GM23338 (cell line): ENCODE measurements at regions not wholly inside any gene's neighbourhood (a gene's known extent, or its start where the extent isn't known, plus 50 kb on each side); places are given as distances from the start of the nearest gene placed in this dataset.

Experiments used
- CTCF ChIP-seq, 2 experiments: fragments of 200-600 bp in 1 of 2; sonication (generic) in 1 of 2; conservative IDR thresholded peaks; 2 replicates each; pipeline versions ENCODE4 v1.5.1 to v1.6.1; 2016 to 2017; ENCODE audit warnings: antibody characterized with exemption in 2 of 2, low read depth in 2 of 2, mild to moderate bottlenecking in 2 of 2, moderate library complexity in 1 of 2
- EZH2 ChIP-seq: fragments of 200-600 bp; sonication (generic); IDR thresholded peaks from one replicate; pipeline ENCODE4 v1.8.0; 2017; ENCODE audit warnings: antibody characterized with exemption, mild to moderate bottlenecking, low read depth; ENCODE audit not compliant: unreplicated experiment
- EZH2phosphoT487 ChIP-seq: fragments of 200-600 bp; sonication (generic); IDR thresholded peaks from one replicate; pipeline ENCODE4 v1.8.1; 2018; ENCODE audit warnings: antibody characterized with exemption; ENCODE audit not compliant: unreplicated experiment
- JUNB ChIP-seq: IDR thresholded peaks from one replicate; pipeline ENCODE4 v1.6.1; 2016; ENCODE audit warnings: antibody characterized with exemption; ENCODE audit not compliant: unreplicated experiment
- POLR2AphosphoS5 ChIP-seq: IDR thresholded peaks from 2 replicates; pipeline ENCODE4 v1.6.1; 2016; ENCODE audit warnings: antibody characterized with exemption, low read depth
- REST ChIP-seq: IDR thresholded peaks from one replicate; pipeline ENCODE4 v1.6.1; 2018; ENCODE audit warnings: antibody characterized with exemption; ENCODE audit not compliant: unreplicated experiment

GRCh38 chr11:39432929-39433328 is 2026.5 kb downstream of the LRRC4C start:
- TF ChIP-seq CTCF (conservative IDR thresholded peaks at IDR 0.05; ENCODE audit: low read depth in 2 of 2) = no peak
- TF ChIP-seq EZH2phosphoT487 = no peak
- TF ChIP-seq REST = no peak
- TF ChIP-seq POLR2AphosphoS5 = no peak
- TF ChIP-seq JUNB = no peak
- no peak for TF ChIP-seq EZH2
